Fibroblast of pulmonary artery (primary cell): ENCODE measurements at regions not wholly inside any gene's neighbourhood (a gene's known extent, or its start where the extent isn't known, plus 50 kb on each side); places are given as distances from the start of the nearest gene placed in this dataset.

Source experiments
- DNase-seq: peaks from one replicate; pipeline ENCODE4 v3.0.0-alpha.2; 2010; ENCODE audit warnings: low read depth
- H3K4me3 ChIP-seq: replicated peaks from 2 replicates; pipeline ENCODE4 v1.5.1; 2011; ENCODE audit warnings: low read depth, mild to moderate bottlenecking, control low read depth, low read length, moderate library complexity
- CTCF ChIP-seq: IDR thresholded peaks from 2 replicates; pipeline ENCODE4 v1.5.1; 2011; ENCODE audit warnings: mild to moderate bottlenecking, control low read depth, low read length, inconsistent platforms; ENCODE audit errors: missing control alignments

DNA sequence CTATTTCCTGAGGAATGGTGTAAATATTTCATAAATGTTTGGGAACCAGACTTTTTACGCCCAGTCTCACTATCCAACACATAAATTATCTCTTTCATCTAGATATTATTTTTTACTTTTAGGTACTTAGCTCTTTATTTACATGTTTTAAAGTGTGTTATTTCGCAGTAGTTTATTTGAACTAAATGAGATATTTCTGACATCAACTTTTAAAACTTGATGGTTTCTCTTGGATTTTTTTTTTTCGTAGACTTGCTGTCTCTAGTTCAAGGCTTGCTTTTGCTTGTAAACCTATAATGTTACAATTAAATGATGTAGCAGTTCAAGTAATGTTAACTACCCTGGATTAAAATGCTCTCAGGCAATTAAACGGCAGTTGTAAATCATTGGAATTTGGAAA lies 241.7 kb upstream of the PDE3A start:
- no peak for TF ChIP-seq CTCF
- no peak overlapping the region for H3K4me3 ChIP-seq
- no peak for DNase-seq

DNA sequence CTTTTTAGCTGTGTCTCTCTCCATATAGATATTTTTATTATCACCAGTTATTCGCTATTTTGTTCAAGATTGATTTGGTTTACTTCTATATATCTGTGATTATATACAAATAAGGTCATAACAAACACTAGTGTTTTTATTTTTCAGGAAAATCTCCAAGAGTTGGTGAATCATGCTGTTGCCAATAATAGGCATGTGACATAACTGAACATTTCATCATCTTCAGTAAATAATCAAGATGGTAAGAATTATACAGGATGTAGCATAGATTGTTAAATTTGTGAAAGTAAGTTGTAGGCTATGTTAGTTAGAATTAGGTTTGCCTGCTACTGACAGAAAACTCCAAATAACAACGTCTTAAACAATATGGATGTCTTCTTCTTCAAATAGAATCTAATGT lies 240.9 kb upstream of the PDE3A start:
- no peak overlapping the region for H3K4me3 ChIP-seq
- DNase-seq: peak; percentile 42
- no peak for TF ChIP-seq CTCF

DNA sequence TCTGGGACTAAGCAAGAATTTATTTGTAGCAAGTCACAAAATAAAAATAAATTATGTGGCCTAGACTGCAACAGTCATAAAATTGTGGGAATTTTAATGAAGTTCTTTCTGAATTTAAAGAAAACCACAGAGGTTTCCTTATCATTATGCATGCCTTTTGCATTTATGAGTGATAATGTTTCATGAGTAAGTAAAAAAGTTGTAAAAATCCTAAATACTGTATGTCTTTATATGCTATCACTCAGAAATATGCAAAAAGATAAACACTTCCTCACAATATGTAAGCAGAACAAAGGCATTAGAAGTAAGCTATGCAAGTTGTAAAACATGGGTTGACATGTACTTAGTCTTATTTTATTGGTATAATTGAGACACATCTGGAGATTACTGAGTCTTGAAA lies 239.4 kb upstream of the PDE3A start:
- no peak for TF ChIP-seq CTCF
- no peak overlapping the region for H3K4me3 ChIP-seq
- peak; percentile 8 for DNase-seq

- no peak overlapping the region for H3K4me3 ChIP-seq
- TF ChIP-seq CTCF: no peak
- DNase-seq: no peak
Measured at GRCh38 chr12:20132818-20133217, 235.5 kb upstream of the PDE3A start.

DNA sequence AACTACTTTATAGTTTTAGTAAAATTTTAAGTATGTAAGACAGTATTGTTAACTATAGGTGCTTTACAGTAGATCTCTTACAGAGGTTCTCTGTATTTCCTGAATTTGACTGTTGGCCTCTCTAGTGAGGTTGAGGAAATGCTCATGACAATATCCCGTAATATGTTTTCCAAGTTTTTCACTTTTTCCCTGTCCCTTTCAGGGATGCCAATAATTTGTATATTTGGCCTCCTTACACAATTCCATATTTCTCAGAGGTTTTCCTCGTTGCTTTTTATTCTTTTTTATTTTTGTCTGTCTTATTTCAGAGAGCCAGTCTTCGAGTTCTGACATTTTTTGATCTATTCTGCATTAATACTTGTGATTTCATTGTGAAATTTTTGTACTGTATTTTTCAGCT lies 233.7 kb upstream of the PDE3A start:
- no peak for TF ChIP-seq CTCF
- no peak overlapping the region for H3K4me3 ChIP-seq
- DNase-seq: no peak

DNA sequence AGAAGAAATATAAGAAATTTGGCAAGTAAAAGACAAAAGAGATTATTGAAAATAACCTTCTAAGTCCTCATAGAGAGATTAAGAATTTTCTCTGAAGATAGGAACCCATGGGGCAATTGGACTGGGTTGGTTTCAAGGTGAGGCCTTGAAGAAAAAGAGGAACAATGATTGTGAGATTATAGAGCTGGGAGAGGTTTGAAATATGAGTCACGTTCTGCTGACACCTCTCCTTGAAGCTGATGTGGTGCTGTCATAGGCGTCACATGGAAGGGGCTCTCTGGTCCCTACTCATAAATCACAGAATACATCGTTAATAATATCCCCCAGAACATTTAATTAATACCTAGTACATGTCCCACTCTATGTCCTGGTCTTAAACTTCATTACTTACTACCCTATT lies 227.6 kb upstream of the PDE3A start:
- no peak overlapping the region for H3K4me3 ChIP-seq
- DNase-seq: no peak
- TF ChIP-seq CTCF: no peak

- TF ChIP-seq CTCF: no peak
- H3K4me3 ChIP-seq: no peak overlapping the region
- DNase-seq: no peak
Measured at GRCh38 chr12:20142316-20142715, 226.0 kb upstream of the PDE3A start.
